ENCODE measurements at regions not wholly inside any gene's neighbourhood (a gene's known extent, or its start where the extent isn't known, plus 50 kb on each side); places are given as distances from the start of the nearest gene placed in this dataset.

DNA sequence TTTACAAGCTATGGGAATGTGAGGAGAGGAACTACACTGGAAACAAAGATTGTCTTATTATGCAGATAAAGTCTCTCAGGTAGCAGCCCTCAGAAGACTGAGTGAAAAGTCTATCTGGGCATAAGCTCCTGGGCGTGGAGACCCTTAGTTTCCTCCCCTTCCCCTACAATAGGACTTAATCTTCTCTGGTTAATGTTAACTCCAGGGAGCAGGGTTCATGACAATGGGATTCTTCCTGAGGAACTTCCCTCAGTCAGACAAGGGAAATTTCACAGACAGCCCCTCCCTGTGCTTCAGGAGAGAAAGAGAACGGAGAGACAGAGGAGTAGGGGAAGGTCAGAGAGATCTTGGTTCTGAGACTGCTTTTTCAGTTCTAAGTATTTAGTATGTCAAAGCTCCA, 1428.6 kb downstream of the LRRC4C start:
- TF ChIP-seq, protein P1, sequence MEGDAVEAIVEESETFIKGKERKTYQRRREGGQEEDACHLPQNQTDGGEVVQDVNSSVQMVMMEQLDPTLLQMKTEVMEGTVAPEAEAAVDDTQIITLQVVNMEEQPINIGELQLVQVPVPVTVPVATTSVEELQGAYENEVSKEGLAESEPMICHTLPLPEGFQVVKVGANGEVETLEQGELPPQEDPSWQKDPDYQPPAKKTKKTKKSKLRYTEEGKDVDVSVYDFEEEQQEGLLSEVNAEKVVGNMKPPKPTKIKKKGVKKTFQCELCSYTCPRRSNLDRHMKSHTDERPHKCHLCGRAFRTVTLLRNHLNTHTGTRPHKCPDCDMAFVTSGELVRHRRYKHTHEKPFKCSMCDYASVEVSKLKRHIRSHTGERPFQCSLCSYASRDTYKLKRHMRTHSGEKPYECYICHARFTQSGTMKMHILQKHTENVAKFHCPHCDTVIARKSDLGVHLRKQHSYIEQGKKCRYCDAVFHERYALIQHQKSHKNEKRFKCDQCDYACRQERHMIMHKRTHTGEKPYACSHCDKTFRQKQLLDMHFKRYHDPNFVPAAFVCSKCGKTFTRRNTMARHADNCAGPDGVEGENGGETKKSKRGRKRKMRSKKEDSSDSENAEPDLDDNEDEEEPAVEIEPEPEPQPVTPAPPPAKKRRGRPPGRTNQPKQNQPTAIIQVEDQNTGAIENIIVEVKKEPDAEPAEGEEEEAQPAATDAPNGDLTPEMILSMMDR (IDR thresholded peaks at IDR 0.05; ENCODE audit: unreplicated experiment): no peak
- Mint-ChIP-seq H3K27ac (peak overlapping the region; percentile 26), H3K27me3 (ENCODE audit: low read depth) (no peaks in the 10 kb centered on the region), H3K4me1 (peaks cover 47% of the 10 kb centered on the region), H3K4me3 (no peak overlapping the region), H3K9me3 (peaks cover 14% of the 10 kb centered on the region), H3K36me3 (peaks cover 6% of the 10 kb centered on the region)
- DNase-seq (ENCODE audit: low spot score in 2 of 2, unreplicated experiment in 2 of 2): no peak

DNA sequence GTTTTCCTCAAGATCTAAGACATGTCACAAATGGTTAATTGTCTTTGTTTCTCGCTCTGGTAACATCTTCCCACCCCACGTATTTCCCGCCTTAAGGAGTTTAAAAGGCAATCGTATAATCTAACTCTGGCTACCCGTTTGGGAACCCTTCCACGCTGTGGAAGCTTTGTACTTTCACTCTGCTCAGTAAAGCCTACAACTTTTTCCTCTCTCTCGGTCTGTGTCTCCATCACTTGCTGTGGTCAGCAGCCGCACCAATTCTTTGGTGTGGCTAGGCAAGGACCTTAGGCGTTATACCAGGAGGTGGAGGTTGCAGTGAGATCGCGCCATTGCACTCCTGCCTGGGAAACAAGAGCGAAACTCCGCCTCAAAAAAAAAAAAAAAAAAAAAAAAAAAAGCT, 1430.1 kb downstream of the LRRC4C start:
- Mint-ChIP-seq H3K27ac (peak overlapping the region; percentile 79), H3K4me3 (peak overlapping the region; percentile 37), H3K27me3 (ENCODE audit: low read depth) (no peaks in the 10 kb centered on the region), H3K4me1 (peaks cover 41% of the 10 kb centered on the region), H3K36me3 (peaks cover 6% of the 10 kb centered on the region), H3K9me3 (peaks cover 20% of the 10 kb centered on the region)
- DNase-seq (ENCODE audit: low spot score in 2 of 2, unreplicated experiment in 2 of 2): no peak
- TF ChIP-seq, protein P1 (IDR thresholded peaks at IDR 0.05; ENCODE audit: unreplicated experiment): no peak

DNA sequence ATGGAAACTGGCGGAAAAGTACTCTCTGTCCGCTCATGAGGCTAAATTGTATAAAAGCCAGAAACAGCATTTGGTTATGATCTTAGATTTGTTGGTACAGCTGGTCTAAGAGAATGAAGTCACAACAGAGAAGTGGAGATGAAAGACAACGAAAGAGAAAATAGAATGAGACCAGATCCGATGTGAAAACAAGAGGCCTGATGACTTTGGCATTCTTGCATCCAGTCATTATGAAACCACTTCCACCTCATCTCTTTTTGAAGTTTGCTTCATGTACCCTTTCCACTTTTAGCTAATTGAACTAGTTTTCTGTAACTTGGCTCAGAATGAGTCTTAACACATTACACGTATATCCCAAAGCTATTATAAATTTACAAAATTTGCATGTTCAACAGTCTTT, 1431.7 kb downstream of the LRRC4C start:
- peaks cover 6% of the 10 kb centered on the region for H3K36me3 Mint-ChIP-seq
- no peaks in the 10 kb centered on the region for H3K27me3 Mint-ChIP-seq (ENCODE audit: low read depth)
- no peak overlapping the region for H3K27ac Mint-ChIP-seq
- peaks cover 33% of the 10 kb centered on the region for H3K4me1 Mint-ChIP-seq
- TF ChIP-seq, protein P1 (IDR thresholded peaks at IDR 0.05; ENCODE audit: unreplicated experiment): no peak
- no peak overlapping the region for H3K4me3 Mint-ChIP-seq
- peaks cover 20% of the 10 kb centered on the region for H3K9me3 Mint-ChIP-seq
- DNase-seq (ENCODE audit: low spot score in 2 of 2, unreplicated experiment in 2 of 2): no peak

DNA sequence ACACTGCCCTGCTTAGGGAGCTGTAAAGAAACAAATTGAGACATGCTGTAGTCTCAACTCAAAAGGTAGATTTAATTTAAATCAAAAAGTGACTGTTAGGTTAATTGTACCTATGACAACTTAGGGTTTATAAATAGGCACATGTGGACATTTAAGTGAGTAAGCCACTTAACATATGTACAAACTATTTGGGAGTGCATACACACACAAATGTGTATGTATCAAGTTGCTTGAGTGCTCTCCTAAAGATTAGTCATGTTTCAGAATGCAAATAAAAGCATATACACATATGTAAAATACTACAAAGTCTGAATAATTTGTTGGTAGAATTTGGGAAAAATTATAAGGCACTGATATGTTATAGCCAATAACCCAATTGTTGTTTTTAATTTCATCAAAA, 1435.7 kb downstream of the LRRC4C start:
- no peak for DNase-seq (ENCODE audit: low spot score in 2 of 2, unreplicated experiment in 2 of 2)
- TF ChIP-seq, protein P1 (IDR thresholded peaks at IDR 0.05; ENCODE audit: unreplicated experiment): no peak
- peaks cover 10% of the 10 kb centered on the region for H3K9me3 Mint-ChIP-seq
- H3K27me3 Mint-ChIP-seq (ENCODE audit: low read depth): no peaks in the 10 kb centered on the region
- H3K27ac Mint-ChIP-seq: no peak overlapping the region
- peaks cover 3% of the 10 kb centered on the region for H3K36me3 Mint-ChIP-seq
- H3K4me3 Mint-ChIP-seq: no peak overlapping the region
- H3K4me1 Mint-ChIP-seq: peaks cover 18% of the 10 kb centered on the region

DNA sequence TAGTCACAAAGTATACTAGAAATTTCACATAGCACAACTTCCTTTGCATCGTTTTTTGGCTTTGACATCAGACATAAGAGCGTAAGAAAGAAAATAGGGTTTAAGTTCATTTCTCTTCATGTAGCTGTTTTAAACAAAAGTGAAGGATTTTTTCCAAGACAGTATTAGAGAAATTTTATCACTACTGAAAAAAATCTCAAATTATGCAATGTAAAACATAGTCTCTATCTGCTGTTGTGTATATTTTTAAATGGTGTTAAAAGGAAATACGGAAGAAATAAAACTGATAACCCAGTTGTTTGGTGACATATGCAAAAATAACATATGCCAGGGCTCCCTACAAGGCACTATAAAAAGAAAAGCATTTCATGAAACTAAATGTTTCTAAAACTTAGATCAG, 1449.4 kb downstream of the LRRC4C start:
- Mint-ChIP-seq H3K9me3 (peaks cover 10% of the 10 kb centered on the region), H3K36me3 (no peaks in the 10 kb centered on the region), H3K4me1 (peaks cover 10% of the 10 kb centered on the region), H3K27ac (no peak overlapping the region), H3K27me3 (ENCODE audit: low read depth) (no peaks in the 10 kb centered on the region), H3K4me3 (no peak overlapping the region)
- no peak for DNase-seq (ENCODE audit: low spot score in 2 of 2, unreplicated experiment in 2 of 2)
- TF ChIP-seq, protein P1 (IDR thresholded peaks at IDR 0.05; ENCODE audit: unreplicated experiment): no peak

DNA sequence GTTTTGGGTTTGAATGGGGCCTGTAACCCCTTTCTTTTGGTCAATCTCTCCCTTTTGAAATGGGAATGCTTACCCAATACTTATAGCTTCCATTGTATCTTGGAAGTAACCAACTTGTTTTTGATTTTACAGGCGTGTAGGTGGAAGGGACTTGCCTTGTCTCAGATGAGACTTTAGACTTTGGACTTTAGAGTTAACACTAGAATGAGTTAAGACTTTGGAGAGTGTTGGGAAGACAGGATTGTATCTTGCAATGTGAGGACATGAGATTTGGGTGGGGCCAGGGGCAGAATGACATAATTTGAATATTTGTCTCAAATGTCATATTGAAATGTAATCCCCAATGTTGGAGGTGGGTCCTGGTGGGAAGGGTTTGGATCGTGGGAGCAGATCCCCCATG, 1466.9 kb downstream of the LRRC4C start:
- TF ChIP-seq, protein P1 (IDR thresholded peaks at IDR 0.05; ENCODE audit: unreplicated experiment): no peak

More for the DNA sequence above, 1466.9 kb downstream of the LRRC4C start:
- no peak overlapping the region for H3K27ac Mint-ChIP-seq
- no peaks in the 10 kb centered on the region for H3K27me3 Mint-ChIP-seq (ENCODE audit: low read depth)
- H3K4me1 Mint-ChIP-seq: peaks cover 12% of the 10 kb centered on the region
- H3K9me3 Mint-ChIP-seq: peaks cover 18% of the 10 kb centered on the region
- H3K4me3 Mint-ChIP-seq: no peak overlapping the region
- no peak for DNase-seq (ENCODE audit: low spot score in 2 of 2, unreplicated experiment in 2 of 2)
- H3K36me3 Mint-ChIP-seq: peaks cover 3% of the 10 kb centered on the region
